H1 (cell line): ENCODE measurements at regions not wholly inside any gene's neighbourhood (a gene's known extent, or its start where the extent isn't known, plus 50 kb on each side); places are given as distances from the start of the nearest gene placed in this dataset.

Source experiments
- CTCF ChIA-PET: fragments of 300-600 bp; sonication (Branson Sonifier 250); formaldehyde crosslinking; loops from one replicate; lab custom pipeline; 2021; ENCODE audit not compliant: partially characterized antibody; lab: Charles Lee
- POLR2A ChIA-PET: fragments of 300-600 bp; sonication (Branson Sonifier 250); formaldehyde crosslinking; loops from one replicate; lab custom pipeline; 2021; ENCODE audit warnings: inconsistent platforms; ENCODE audit not compliant: partially characterized antibody; lab: Charles Lee
- DNase-seq, 2 experiments: peaks; one replicate each; pipeline versions ENCODE4 v3.0.0 to v3.0.0-alpha.2; 2010 to 2022; ENCODE audit warnings: low spot score in 2 of 2, low read depth in 1 of 2, mixed read lengths in 1 of 2
- FAIRE-seq: peaks from 2 replicates; lab custom pipeline; 2011; peaks lifted over from hg19 to GRCh38; lab: Jason Lieb, UNC
- H2AFZ ChIP-seq: 2 replicates; pipeline ENCODE4 v1.8.1; 2012; ENCODE audit warnings: low read length, inconsistent platforms
- H2AK5ac ChIP-seq: 2 replicates; pipeline ENCODE4 v1.6.1; 2013; ENCODE audit warnings: low read depth, low read length
- H2BK120ac ChIP-seq: replicated peaks from 2 replicates; pipeline ENCODE3; 2013; ENCODE audit warnings: low read depth, low read length, inconsistent platforms
- H2BK12ac ChIP-seq: 2 replicates; pipeline ENCODE4 v1.6.1; 2013; ENCODE audit warnings: low read depth, low read length
- H2BK15ac ChIP-seq: 2 replicates; pipeline ENCODE4 v1.6.1; 2013; ENCODE audit warnings: low read length
- H2BK20ac ChIP-seq: 2 replicates; pipeline ENCODE4 v1.6.1; 2013; ENCODE audit warnings: low read length
- H2BK5ac ChIP-seq: 2 replicates; pipeline ENCODE4 v1.6.1; 2013; ENCODE audit warnings: low read depth, low read length
- H3K14ac ChIP-seq: 2 replicates; pipeline ENCODE4 v1.6.1; 2013; ENCODE audit warnings: inconsistent platforms; ENCODE audit not compliant: insufficient read length
- H3K18ac ChIP-seq: 2 replicates; pipeline ENCODE4 v1.6.1; 2013; ENCODE audit warnings: low read length; ENCODE audit errors: extremely low read depth
- H3K23ac ChIP-seq: 2 replicates; pipeline ENCODE4 v1.6.1; 2013; ENCODE audit warnings: inconsistent platforms; ENCODE audit not compliant: insufficient read length
- H3K23me2 ChIP-seq: 2 replicates; pipeline ENCODE4 v1.6.1; 2013; ENCODE audit warnings: low read depth, low read length
- H3K27ac ChIP-seq: 2 replicates; pipeline ENCODE4 v1.6.1; 2011; ENCODE audit warnings: low read depth, low read length, inconsistent platforms
- H3K27me3 ChIP-seq, 4 experiments: replicated peaks in 1 of 4; 1 replicate in 1 of 4; 2 replicates in 3 of 4; pipeline versions ENCODE4 v1.6.1 to v1.8.1; 2011 to 2013; ENCODE audit warnings: low read length in 3 of 4, mild to moderate bottlenecking in 3 of 4, inconsistent platforms in 2 of 4, mixed read lengths in 2 of 4, moderate library complexity in 1 of 4; ENCODE audit not compliant: control insufficient read depth in 3 of 4, insufficient read depth in 3 of 4; ENCODE audit errors: extremely low read depth in 1 of 4
- H3K36me3 ChIP-seq, 4 experiments: 2 replicates each; pipeline versions ENCODE4 v1.6.1 to v1.8.1; 2011 to 2013; ENCODE audit warnings: mild to moderate bottlenecking in 4 of 4, low read length in 3 of 4, moderate library complexity in 2 of 4, control low read depth in 1 of 4, inconsistent platforms in 1 of 4; ENCODE audit not compliant: insufficient read depth in 4 of 4, control insufficient read depth in 2 of 4
- H3K4ac ChIP-seq: replicated peaks from 2 replicates; pipeline ENCODE3; 2013; ENCODE audit warnings: low read length, low read depth, mixed read lengths, inconsistent platforms; ENCODE audit not compliant: insufficient read length
- H3K4me1 ChIP-seq, 4 experiments: replicated peaks in 1 of 4; 1 replicate in 1 of 4; 2 replicates in 3 of 4; pipeline versions ENCODE4 v1.6.1 to v1.8.1; 2011 to 2013; ENCODE audit warnings: low read length in 3 of 4, inconsistent platforms in 2 of 4, mixed read lengths in 1 of 4; ENCODE audit not compliant: insufficient read depth in 4 of 4, control insufficient read depth in 3 of 4
- H3K4me2 ChIP-seq, 2 experiments: 2 replicates each; pipeline versions ENCODE4 v1.6.1 to v1.8.1; 2011 to 2013; ENCODE audit warnings: low read depth in 2 of 2, low read length in 2 of 2, control low read depth in 1 of 2, inconsistent platforms in 1 of 2, mild to moderate bottlenecking in 1 of 2; ENCODE audit not compliant: insufficient read depth in 1 of 2
- H3K4me3 ChIP-seq, 4 experiments: fragments of 200-600, 300-600 bp in 1 of 4; sonication (generic), shearing (Covaris generic), sonication (Bioruptor Twin) in 1 of 4; 2 replicates each; pipeline versions ENCODE4 v1.5.1 to v1.8.1; 2011 to 2016; ENCODE audit warnings: low read length in 4 of 4, low read depth in 3 of 4, control low read depth in 2 of 4, inconsistent platforms in 2 of 4, mild to moderate bottlenecking in 2 of 4, mixed read lengths in 1 of 4, moderate library complexity in 1 of 4; ENCODE audit not compliant: insufficient read depth in 2 of 4; ENCODE audit errors: extremely low read depth in 1 of 4
- H3K56ac ChIP-seq: replicated peaks from 2 replicates; pipeline ENCODE3; 2013; ENCODE audit warnings: low read depth, mild to moderate bottlenecking, mixed read lengths, low read length, inconsistent platforms; ENCODE audit not compliant: insufficient read length
- H3K79me1 ChIP-seq: 2 replicates; pipeline ENCODE4 v1.6.1; 2013; ENCODE audit warnings: low read depth, low read length, control low read depth
- H3K79me2 ChIP-seq, 2 experiments: 2 replicates each; pipeline versions ENCODE4 v1.6.1 to v1.8.1; 2012 to 2013; ENCODE audit warnings: low read length in 2 of 2, mild to moderate bottlenecking in 2 of 2, inconsistent platforms in 1 of 2; ENCODE audit not compliant: insufficient read depth in 2 of 2, control insufficient read depth in 1 of 2
- H3K9ac ChIP-seq, 4 experiments: replicated peaks in 1 of 4; 1 replicate in 1 of 4; 2 replicates in 3 of 4; pipeline versions ENCODE4 v1.6.1 to v1.8.1; 2011 to 2013; ENCODE audit warnings: low read depth in 3 of 4, low read length in 3 of 4, control low read depth in 2 of 4, mild to moderate bottlenecking in 2 of 4, moderate library complexity in 2 of 4, inconsistent platforms in 1 of 4; ENCODE audit errors: extremely low read depth in 1 of 4
- H3K9me3 ChIP-seq, 2 experiments: 2 replicates each; pipeline versions ENCODE4 v1.6.1 to v1.8.1; 2012 to 2013; ENCODE audit warnings: mild to moderate bottlenecking in 2 of 2, moderate library complexity in 2 of 2, control low read depth in 1 of 2, inconsistent platforms in 1 of 2, low read depth in 1 of 2, low read length in 1 of 2, mixed read lengths in 1 of 2; ENCODE audit not compliant: insufficient read depth in 2 of 2
- H4K20me1 ChIP-seq, 2 experiments: replicated peaks in 1 of 2; 2 replicates each; pipeline versions ENCODE3 to v1.8.1; 2011 to 2013; ENCODE audit warnings: inconsistent platforms in 2 of 2, low read length in 2 of 2, mild to moderate bottlenecking in 1 of 2; ENCODE audit not compliant: insufficient read depth in 2 of 2, control insufficient read depth in 1 of 2
- H4K5ac ChIP-seq: 2 replicates; pipeline ENCODE4 v1.6.1; 2013; ENCODE audit warnings: low read length, low read depth, mixed read lengths, inconsistent platforms; ENCODE audit not compliant: insufficient read length
- H4K8ac ChIP-seq: 2 replicates; pipeline ENCODE4 v1.8.0; 2013; ENCODE audit warnings: mild to moderate bottlenecking, moderate library complexity, low read length, inconsistent platforms; ENCODE audit not compliant: insufficient read depth; ENCODE audit errors: extremely low read depth
- H4K91ac ChIP-seq: replicated peaks from 2 replicates; pipeline ENCODE3; 2013; ENCODE audit warnings: low read length, mixed read lengths, inconsistent platforms; ENCODE audit not compliant: insufficient read length
- CBX8 ChIP-seq: fragments of 300-800, 300-1000 bp; sonication (generic); IDR thresholded peaks from 2 replicates; pipeline ENCODE4 v1.7.1; 2016; ENCODE audit warnings: low read depth, low read length, borderline replicate concordance
- CTBP2 ChIP-seq: IDR thresholded peaks from 2 replicates; pipeline ENCODE4 v1.7.0; 2011; ENCODE audit warnings: borderline replicate concordance, mild to moderate bottlenecking, moderate library complexity, mixed read lengths, low read length; ENCODE audit not compliant: insufficient read depth, insufficient read length
- CTCF ChIP-seq, 3 experiments: IDR thresholded peaks; 1 replicate in 2 of 3; 2 replicates in 1 of 3; pipeline versions ENCODE4 v1.5.1 to v1.6.1; 2011; ENCODE audit warnings: low read length in 3 of 3, mild to moderate bottlenecking in 3 of 3, inconsistent platforms in 2 of 3, low read depth in 1 of 3, moderate library complexity in 1 of 3; ENCODE audit not compliant: insufficient read depth in 1 of 3; ENCODE audit errors: control extremely low read depth in 1 of 3
- EP300 ChIP-seq, 2 experiments: IDR thresholded peaks; 1 replicate in 1 of 2; 2 replicates in 1 of 2; pipeline ENCODE4 v1.6.1; 2011 to 2012; ENCODE audit warnings: low read depth in 2 of 2, low read length in 2 of 2, mild to moderate bottlenecking in 2 of 2, borderline replicate concordance in 1 of 2, inconsistent platforms in 1 of 2, moderate library complexity in 1 of 2
- KDM5A ChIP-seq: fragments of 200-600 bp; IDR thresholded peaks from 2 replicates; pipeline ENCODE4 v1.7.1; 2012; ENCODE audit warnings: mild to moderate bottlenecking, low read length, inconsistent platforms, mixed read lengths
- NANOG ChIP-seq: IDR thresholded peaks from 2 replicates; pipeline ENCODE4 v1.6.1; 2011; ENCODE audit warnings: low read length, low read depth, mild to moderate bottlenecking, inconsistent platforms; ENCODE audit not compliant: insufficient read depth, poor library complexity, severe bottlenecking
- RFX5 ChIP-seq: IDR thresholded peaks from 2 replicates; pipeline ENCODE4 v1.6.1; 2011; ENCODE audit warnings: low read depth, low read length, improper control_type of control experiment, borderline replicate concordance
- RXRA ChIP-seq: IDR thresholded peaks from 2 replicates; pipeline ENCODE4 v1.6.1; 2011; ENCODE audit warnings: low read depth, mild to moderate bottlenecking, low read length, moderate library complexity; ENCODE audit not compliant: insufficient read depth
- SUZ12 ChIP-seq: fragments of 200-600 bp; sonication (generic); IDR thresholded peaks from 2 replicates; pipeline ENCODE4 v1.6.1; 2012; ENCODE audit warnings: mild to moderate bottlenecking, inconsistent platforms, low read length, moderate library complexity, mixed read lengths
- USF2 ChIP-seq: IDR thresholded peaks from 2 replicates; pipeline ENCODE4 v1.6.1; 2011; ENCODE audit warnings: low read length, improper control_type of control experiment
- WGBS, 2 experiments: shearing (Covaris generic) in 1 of 2; methylation state at CpG; one replicate each; pipeline versions ENCODE4 v1.1.6 to v1.1.7; 2013 to 2015; ENCODE audit warnings: low lambda C conversion rate in 2 of 2, mixed read lengths in 2 of 2, inconsistent platforms in 1 of 2, low coverage in 1 of 2, missing lambda C conversion rate in 1 of 2; ENCODE audit not compliant: insufficient replicate concordance in 2 of 2, insufficient coverage in 1 of 2, insufficient read length in 1 of 2; ENCODE audit errors: extremely low coverage in 1 of 2, missing lambda C conversion rate in 1 of 2; 5-methylcytosine and 5-hydroxymethylcytosine counted together

- no peak overlapping the region for H3K18ac ChIP-seq
- peaks cover 0 to 6% (median under 1%) of the 10 kb centered on the region in 4 experiments; a peak in 2 of 7 replicates for H3K4me1 ChIP-seq
- no peak overlapping the region for H3K4ac ChIP-seq
- no peak overlapping the region for H3K4me2 ChIP-seq
- no peak overlapping the region for H3K27ac ChIP-seq
- no peaks in the 10 kb centered on the region for H3K23me2 ChIP-seq
- ChIA-PET CTCF (no interaction called here), POLR2A (no interaction called here)
- H2BK5ac ChIP-seq: no peak overlapping the region
- peaks cover 0 to 2% of the 10 kb centered on the region in 2 experiments for H4K20me1 ChIP-seq
- H3K14ac ChIP-seq: no peak overlapping the region
- H2BK120ac ChIP-seq: no peak overlapping the region
- no peak overlapping the region for H3K4me3 ChIP-seq
- no peak overlapping the region for H3K56ac ChIP-seq
- H2BK15ac ChIP-seq: no peak overlapping the region
- no peak overlapping the region for H4K8ac ChIP-seq
- H3K9ac ChIP-seq: no peak overlapping the region
- no peak overlapping the region for H3K23ac ChIP-seq
- H2AK5ac ChIP-seq: no peak overlapping the region
- H3K36me3 ChIP-seq: no peaks in the 10 kb centered on the region
- no peaks in the 10 kb centered on the region for H3K9me3 ChIP-seq
- no peak overlapping the region for H2BK12ac ChIP-seq
- H2AFZ ChIP-seq: no peak overlapping the region
- no peak for DNase-seq
- FAIRE-seq: no peak
- H3K79me2 ChIP-seq: no peaks in the 10 kb centered on the region
- no peak overlapping the region for H4K5ac ChIP-seq
- 99% methylated on average over 6 of the region's 6 CpGs; no CpG with 5 or more reads in 1 of the 2 experiments for WGBS, 2 experiments
- H2BK20ac ChIP-seq: no peak overlapping the region
- H3K79me1 ChIP-seq: no peaks in the 10 kb centered on the region; the same call in 1 of the 2 replicates
- no peak overlapping the region for H4K91ac ChIP-seq
- H3K27me3 ChIP-seq: no peaks in the 10 kb centered on the region
- TF ChIP-seq USF2: no peak
- no peak for TF ChIP-seq SUZ12
- TF ChIP-seq CBX8: no peak
- no peak for TF ChIP-seq KDM5A
- TF ChIP-seq NANOG: no peak
- TF ChIP-seq EP300 (IDR thresholded peaks at IDR 0.05; ENCODE audit: borderline replicate concordance in 1 of 2, low read depth in 2 of 2, low read length in 2 of 2): no peak
- TF ChIP-seq CTBP2: no peak
- no peak for TF ChIP-seq RFX5
- TF ChIP-seq RXRA: no peak
- no peak for TF ChIP-seq CTCF (IDR thresholded peaks at IDR 0.05; ENCODE audit: control extremely low read depth in 1 of 3, insufficient read depth in 1 of 3, low read depth in 1 of 3, low read length in 3 of 3)
These were observed 86.7 kb upstream of the RAB6C start for GRCh38 chr2:129892773-129893172.
